Activated naive CD8-positive, alpha-beta T cell treated with anti-CD3 and anti-CD28 coated beads, Interleukin-2, amount 50 U/mL, for 16 hours (primary cell): ENCODE measurements at regions not wholly inside any gene's neighbourhood (a gene's known extent, or its start where the extent isn't known, plus 50 kb on each side); places are given as distances from the start of the nearest gene placed in this dataset.
"Not testable (repeated sequence)": the region's sequence is repeated elsewhere in the genome, so short reads cannot be mapped to it uniquely, and the experiment has no call there.

Source experiments
- DNase-seq: peaks from one replicate; pipeline ENCODE4 v3.0.0-alpha.2; 2020; ENCODE audit warnings: low read depth, low spot score

- DNase-seq, result no peak
Measured at GRCh38 chr9:31535651-31536050, 848.8 kb upstream of the ACO1 start.

- no peak for DNase-seq
Measured at GRCh38 chr9:31536471-31536870, 848.0 kb upstream of the ACO1 start.

GRCh38 chr9:31541721-31542281 is 842.6 kb upstream of the ACO1 start:
- DNase-seq, result no peak

- no peak for DNase-seq
Measured at GRCh38 chr9:31542384-31543055, 841.9 kb upstream of the ACO1 start.

GRCh38 chr9:31554941-31555340 is 829.5 kb upstream of the ACO1 start:
- DNase-seq, result no peak

GRCh38 chr9:31556667-31557463 is 827.6 kb upstream of the ACO1 start:
- DNase-seq, result no peak

- not testable (repeated sequence) for DNase-seq
Measured at GRCh38 chr9:31572190-31572589, 812.3 kb upstream of the ACO1 start.

- no peak for DNase-seq
Measured at GRCh38 chr9:31573561-31573960, 810.9 kb upstream of the ACO1 start.

- DNase-seq, result no peak
Measured at GRCh38 chr9:31574006-31574765, 810.3 kb upstream of the ACO1 start.

- no peak for DNase-seq
Measured at GRCh38 chr9:31582071-31582470, 802.4 kb upstream of the ACO1 start.

GRCh38 chr9:31582561-31582960 is 801.9 kb upstream of the ACO1 start:
- DNase-seq, result no peak

- no peak for DNase-seq
Measured at GRCh38 chr9:31585158-31585557, 799.3 kb upstream of the ACO1 start.

GRCh38 chr9:31587146-31587545 is 797.3 kb upstream of the ACO1 start:
- no peak for DNase-seq

- DNase-seq, result no peak
Measured at GRCh38 chr9:31588006-31588405, 796.4 kb upstream of the ACO1 start.

GRCh38 chr9:31588756-31589155 is 795.7 kb upstream of the ACO1 start:
- no peak for DNase-seq

- DNase-seq, result no peak
Measured at GRCh38 chr9:31590091-31590490, 794.4 kb upstream of the ACO1 start.

- DNase-seq, result not testable (repeated sequence)
Measured at GRCh38 chr9:31597086-31597485, 787.4 kb upstream of the ACO1 start.

GRCh38 chr9:31597977-31598376 is 786.5 kb upstream of the ACO1 start:
- no peak for DNase-seq

- DNase-seq, result no peak
Measured at GRCh38 chr9:31601666-31602065, 782.8 kb upstream of the ACO1 start.

GRCh38 chr9:31604531-31604930 is 779.9 kb upstream of the ACO1 start:
- no peak for DNase-seq

- DNase-seq, result no peak
Measured at GRCh38 chr9:31605164-31605563, 779.3 kb upstream of the ACO1 start.

GRCh38 chr9:31606678-31607077 is 777.8 kb upstream of the ACO1 start:
- no peak for DNase-seq
